PC-3 (cell line): ENCODE measurements at regions not wholly inside any gene's neighbourhood (a gene's known extent, or its start where the extent isn't known, plus 50 kb on each side); places are given as distances from the start of the nearest gene placed in this dataset.

ENCODE experiments used
- ATAC-seq: fragments of 200-7000 bp; cut with Tn5 transposase; 2 replicates; pipeline ENCODE4 v1.9.1; 2020; ENCODE audit warnings: mild to moderate bottlenecking, moderate library complexity
- BruUV-seq: library from RNA; stranded (reverse); fragments of 400-500 nt; replicated peaks from 2 replicates; lab custom pipeline; 2021; lab: Mats Ljungman, UMichigan
- CTCF ChIA-PET: fragments of 300-600 bp; sonication (Branson Sonifier 250); formaldehyde crosslinking; loops from one replicate; lab custom pipeline; 2022; ENCODE audit warnings: antibody characterized with exemption; lab: Charles Lee
- POLR2A ChIA-PET: fragments of 300-600 bp; sonication (Branson Sonifier 250); formaldehyde crosslinking; loops from one replicate; lab custom pipeline; 2022; ENCODE audit warnings: antibody characterized with exemption; ENCODE audit not compliant: unreplicated experiment; lab: Charles Lee
- DNase-seq: peaks from one replicate; pipeline ENCODE4 v3.0.0-alpha.2; 2015
- H2AFZ ChIP-seq: fragments of 300-600 bp; sonication (generic); 2 replicates; pipeline ENCODE4 v1.6.0; 2016; ENCODE audit warnings: antibody characterized with exemption, low read length
- H3F3A ChIP-seq: fragments of 300-600 bp; sonication (generic); one replicate; pipeline ENCODE4 v1.6.0; 2017; ENCODE audit warnings: antibody characterized with exemption, low read length, control low read depth, mild to moderate bottlenecking; ENCODE audit not compliant: unreplicated experiment
- H3K27ac ChIP-seq: fragments of 300-600 bp; sonication (generic); 2 replicates; pipeline ENCODE4 v1.5.1; 2016; ENCODE audit warnings: mild to moderate bottlenecking, low read length
- H3K27me3 ChIP-seq: fragments of 300-600 bp; sonication (generic); 2 replicates; pipeline ENCODE4 v1.6.1; 2016; ENCODE audit warnings: low read length, mixed read lengths
- H3K36me3 ChIP-seq: fragments of 300-600 bp; sonication (generic); 2 replicates; pipeline ENCODE4 v1.6.1; 2016; ENCODE audit warnings: low read depth, mixed run types, low read length, mixed read lengths
- H3K4me1 ChIP-seq: fragments of 300-600 bp; sonication (generic); 2 replicates; pipeline ENCODE4 v1.5.1; 2016; ENCODE audit warnings: low read length; ENCODE audit not compliant: insufficient read depth
- H3K4me2 ChIP-seq: fragments of 300-600 bp; sonication (generic); 2 replicates; pipeline ENCODE4 v1.6.0; 2016; ENCODE audit warnings: low read length
- H3K4me3 ChIP-seq: fragments of 300-600 bp; sonication (generic); 2 replicates; pipeline ENCODE4 v1.5.1; 2016; ENCODE audit warnings: mild to moderate bottlenecking, low read length, mixed read lengths
- H3K79me2 ChIP-seq: fragments of 300-600 bp; sonication (generic); 2 replicates; pipeline ENCODE4 v1.6.1; 2017; ENCODE audit warnings: low read length, mixed read lengths
- H3K9ac ChIP-seq: fragments of 300-600 bp; sonication (generic); 2 replicates; pipeline ENCODE4 v1.6.0; 2016; ENCODE audit warnings: mild to moderate bottlenecking, low read length
- H3K9me2 ChIP-seq: fragments of 300-600 bp; sonication (generic); replicated peaks from 2 replicates; pipeline ENCODE4 v1.6.1; 2016; ENCODE audit warnings: mixed run types, low read length, mixed read lengths
- H3K9me3 ChIP-seq: fragments of 300-600 bp; sonication (generic); 2 replicates; pipeline ENCODE4 v1.6.1; 2016; ENCODE audit warnings: low read length, mixed read lengths
- H4K20me1 ChIP-seq: fragments of 300-600 bp; sonication (generic); 2 replicates; pipeline ENCODE4 v1.6.1; 2016; ENCODE audit warnings: low read length, mixed read lengths
- EZH2 ChIP-seq: fragments of 300-600 bp; sonication (generic); IDR thresholded peaks from one replicate; pipeline ENCODE4 v1.6.1; 2017; ENCODE audit warnings: antibody characterized with exemption, mild to moderate bottlenecking, low read length; ENCODE audit not compliant: unreplicated experiment
- EZH2phosphoT487 ChIP-seq: fragments of 300-600 bp; sonication (generic); IDR thresholded peaks from 2 replicates; pipeline ENCODE4 v1.6.1; 2018; ENCODE audit warnings: mild to moderate bottlenecking, antibody characterized with exemption, low read length, borderline replicate concordance
- intact Hi-C: fragments of 100-400 bp; cut with micrococcal nuclease; formaldehyde crosslinking; loops from 2 replicates; pipeline ENCODE4 v1.9.0; 2023
- TF ChIP-seq, protein P1 (sequence below): fragments of 300-600 bp; sonication (generic); conservative IDR thresholded peaks from 2 replicates; pipeline ENCODE4 v1.5.1; 2017; ENCODE audit warnings: antibody characterized with exemption, low read depth, mild to moderate bottlenecking, low read length

- no peaks in the 10 kb centered on the region for H3K4me1 ChIP-seq
- TF ChIP-seq, protein P1, sequence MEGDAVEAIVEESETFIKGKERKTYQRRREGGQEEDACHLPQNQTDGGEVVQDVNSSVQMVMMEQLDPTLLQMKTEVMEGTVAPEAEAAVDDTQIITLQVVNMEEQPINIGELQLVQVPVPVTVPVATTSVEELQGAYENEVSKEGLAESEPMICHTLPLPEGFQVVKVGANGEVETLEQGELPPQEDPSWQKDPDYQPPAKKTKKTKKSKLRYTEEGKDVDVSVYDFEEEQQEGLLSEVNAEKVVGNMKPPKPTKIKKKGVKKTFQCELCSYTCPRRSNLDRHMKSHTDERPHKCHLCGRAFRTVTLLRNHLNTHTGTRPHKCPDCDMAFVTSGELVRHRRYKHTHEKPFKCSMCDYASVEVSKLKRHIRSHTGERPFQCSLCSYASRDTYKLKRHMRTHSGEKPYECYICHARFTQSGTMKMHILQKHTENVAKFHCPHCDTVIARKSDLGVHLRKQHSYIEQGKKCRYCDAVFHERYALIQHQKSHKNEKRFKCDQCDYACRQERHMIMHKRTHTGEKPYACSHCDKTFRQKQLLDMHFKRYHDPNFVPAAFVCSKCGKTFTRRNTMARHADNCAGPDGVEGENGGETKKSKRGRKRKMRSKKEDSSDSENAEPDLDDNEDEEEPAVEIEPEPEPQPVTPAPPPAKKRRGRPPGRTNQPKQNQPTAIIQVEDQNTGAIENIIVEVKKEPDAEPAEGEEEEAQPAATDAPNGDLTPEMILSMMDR, result no peak
- no TSS peak for BruUV-seq
- no peaks in the 10 kb centered on the region for H3K9me2 ChIP-seq
- intact Hi-C loops, result no loop called here
- H3K27me3 ChIP-seq, result no peaks in the 10 kb centered on the region
- no peak overlapping the region for H2AFZ ChIP-seq
- ChIA-PET CTCF (no interaction called here), POLR2A (no interaction called here)
- 0 out of 2 replicates have a peak, but pooled peaks cover 8% of the 10 kb centered on the region for H3K9me3 ChIP-seq
- ATAC-seq (no peak), DNase-seq (no peak)
- no peak overlapping the region for H3K4me3 ChIP-seq
- H3K79me2 ChIP-seq, result no peaks in the 10 kb centered on the region
- no peaks in the 10 kb centered on the region for H4K20me1 ChIP-seq
- H3K4me2 ChIP-seq, result no peak overlapping the region
- no peak overlapping the region for H3K27ac ChIP-seq
- H3K36me3 ChIP-seq, result no peaks in the 10 kb centered on the region
- H3K9ac ChIP-seq, result no peak overlapping the region
- H3F3A ChIP-seq, result no peaks in the 10 kb centered on the region
Observed at GRCh38 chr7:45506059-45506458, 68.1 kb upstream of the ADCY1 start.

- Histone ChIP-seq H3K36me3 (no peaks in the 10 kb centered on the region), H3K4me2 (no peak overlapping the region), H3F3A (no peaks in the 10 kb centered on the region), H3K4me1 (no peaks in the 10 kb centered on the region; the same call in 1 of the 2 replicates), H3K9me2 (no peaks in the 10 kb centered on the region), H3K4me3 (no peak overlapping the region), H3K79me2 (no peaks in the 10 kb centered on the region), H3K27ac (no peak overlapping the region), H2AFZ (no peak overlapping the region), H3K9me3 (0 out of 2 replicates have a peak, but pooled peaks cover 8% of the 10 kb centered on the region), H4K20me1 (no peaks in the 10 kb centered on the region), H3K27me3 (no peaks in the 10 kb centered on the region), H3K9ac (no peak overlapping the region)
- CTCF ChIA-PET, result no interaction called here
- intact Hi-C loops, result no loop called here
- no TSS peak for BruUV-seq
- POLR2A ChIA-PET, result no interaction called here
- TF ChIP-seq, protein P1, result no peak
- TF ChIP-seq EZH2 (no peak), EZH2phosphoT487 (no peak)
- ATAC-seq, result no peak
- DNase-seq, result no peak
Observed at GRCh38 chr7:45509222-45509621, 64.9 kb upstream of the ADCY1 start.

GRCh38 chr7:45511721-45512597, 62.2 kb upstream of the ADCY1 start:
- Histone ChIP-seq H3K4me2 (no peak overlapping the region), H3K27ac (no peak overlapping the region), H3K79me2 (no peaks in the 10 kb centered on the region), H3K9ac (no peak overlapping the region), H2AFZ (no peak overlapping the region), H4K20me1 (no peaks in the 10 kb centered on the region), H3K4me1 (no peaks in the 10 kb centered on the region; the same call in 1 of the 2 replicates), H3K4me3 (no peak overlapping the region), H3F3A (no peaks in the 10 kb centered on the region), H3K27me3 (no peaks in the 10 kb centered on the region), H3K9me2 (no peaks in the 10 kb centered on the region), H3K36me3 (no peaks in the 10 kb centered on the region), H3K9me3 (0 out of 2 replicates have a peak, but pooled peaks cover 8% of the 10 kb centered on the region)
- CTCF ChIA-PET, result no interaction called here
- no peak for ATAC-seq
- POLR2A ChIA-PET, result no interaction called here
- intact Hi-C loops, result no loop called here
- TF ChIP-seq EZH2phosphoT487, result no peak
- TF ChIP-seq, protein P1, result no peak
- no peak for TF ChIP-seq EZH2
- DNase-seq, result peak; percentile 6
- BruUV-seq, result no TSS peak
